Lower lobe of right lung (tissue), 2 donors: ENCODE measurements at regions not wholly inside any gene's neighbourhood (a gene's known extent, or its start where the extent isn't known, plus 50 kb on each side); places are given as distances from the start of the nearest gene placed in this dataset.

Experiments
- ATAC-seq, 2 donors: fragments of 200-7000 bp; cut with Tn5 transposase; one replicate each; pipeline ENCODE4 v1.9.1; 2020 to 2022; ENCODE audit warnings: mild to moderate bottlenecking in 2 of 2, moderate library complexity in 2 of 2
- DNase-seq: peaks from one replicate; pipeline ENCODE4 v3.0.0-alpha.2; 2020
- H3K27ac ChIP-seq: fragments of 200-600 bp; one replicate; pipeline ENCODE4 v1.8.0; 2022
- H3K27me3 ChIP-seq: fragments of 200-600 bp; one replicate; pipeline ENCODE4 v1.8.0; 2022; ENCODE audit warnings: low read depth
- H3K36me3 ChIP-seq: fragments of 200-600 bp; one replicate; pipeline ENCODE4 v1.8.0; 2022; ENCODE audit warnings: mild to moderate bottlenecking
- H3K4me1 ChIP-seq: fragments of 200-600 bp; one replicate; pipeline ENCODE4 v1.8.0; 2022
- H3K4me3 ChIP-seq: fragments of 200-600 bp; one replicate; pipeline ENCODE4 v1.8.0; 2022; ENCODE audit warnings: mild to moderate bottlenecking
- H3K9me3 ChIP-seq: fragments of 200-600 bp; one replicate; pipeline ENCODE4 v1.8.0; 2022
- CTCF ChIP-seq: fragments of 200-600 bp; IDR thresholded peaks from one replicate; pipeline ENCODE4 v1.8.0; 2022; ENCODE audit warnings: antibody characterized with exemption, mild to moderate bottlenecking
- intact Hi-C: fragments of 100-400 bp; cut with DNase I; formaldehyde crosslinking; loops from one replicate; pipeline ENCODE4 v1.11.0; 2022
- donor health status: DM: no; HTN: yes; CAD: no; lungs with severe emphysema.

DNA sequence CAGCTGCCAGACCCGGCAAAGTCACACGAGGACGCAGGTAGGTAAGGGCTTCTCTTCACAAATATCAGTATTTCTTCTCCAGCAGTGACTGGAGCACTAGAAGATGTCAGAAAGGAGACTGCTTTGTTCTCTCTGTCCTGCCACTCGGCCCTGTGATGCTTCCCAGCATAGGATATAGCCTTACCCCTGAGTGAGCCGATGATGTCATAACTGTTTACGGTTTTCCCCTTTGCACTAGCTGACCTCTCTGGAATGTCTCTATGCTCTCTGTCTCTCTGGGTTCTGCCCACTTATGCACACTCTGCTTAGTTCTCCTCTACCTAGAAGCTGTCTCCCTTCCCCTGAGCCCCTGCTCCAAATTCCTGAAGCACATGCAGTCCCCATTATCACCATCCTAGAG is 167.5 kb upstream of the PODXL start:
- TF ChIP-seq CTCF = no peak
- Histone ChIP-seq H3K36me3 (no peaks in the 10 kb centered on the region), H3K27ac (no peak overlapping the region), H3K27me3 (peaks cover 9% of the 10 kb centered on the region), H3K4me1 (no peaks in the 10 kb centered on the region), H3K4me3 (no peak overlapping the region), H3K9me3 (no peaks in the 10 kb centered on the region)
- intact Hi-C loops = no loop called here
- DNase-seq = no peak
- ATAC-seq = no peak

- H3K4me1 ChIP-seq = no peaks in the 10 kb centered on the region
- DNase-seq (no peak), ATAC-seq (no peak)
- no peaks in the 10 kb centered on the region for H3K9me3 ChIP-seq
- no peaks in the 10 kb centered on the region for H3K36me3 ChIP-seq
- TF ChIP-seq CTCF = no peak
- H3K4me3 ChIP-seq = no peak overlapping the region
- intact Hi-C loops = no loop called here
- peaks cover 9% of the 10 kb centered on the region for H3K27me3 ChIP-seq
- no peak overlapping the region for H3K27ac ChIP-seq
Observed at GRCh38 chr7:131722371-131722770, 165.9 kb upstream of the PODXL start.

GRCh38 chr7:131721660-131722059 is 165.2 kb upstream of the PODXL start:
- TF ChIP-seq CTCF = no peak
- DNase-seq (no peak), ATAC-seq (no peak)
- Histone ChIP-seq H3K4me1 (no peaks in the 10 kb centered on the region), H3K27me3 (peaks cover 9% of the 10 kb centered on the region), H3K36me3 (no peaks in the 10 kb centered on the region), H3K9me3 (no peaks in the 10 kb centered on the region), H3K27ac (no peak overlapping the region), H3K4me3 (no peak overlapping the region)
- intact Hi-C loops = no loop called here

GRCh38 chr7:131720703-131721102 is 164.3 kb upstream of the PODXL start:
- no peak overlapping the region for H3K4me3 ChIP-seq
- intact Hi-C loops = no loop called here
- no peak overlapping the region for H3K27ac ChIP-seq
- peaks cover 4% of the 10 kb centered on the region for H3K27me3 ChIP-seq
- H3K36me3 ChIP-seq = no peaks in the 10 kb centered on the region
- no peaks in the 10 kb centered on the region for H3K4me1 ChIP-seq
- H3K9me3 ChIP-seq = no peaks in the 10 kb centered on the region
- DNase-seq (no peak), ATAC-seq (no peak)
- no peak for TF ChIP-seq CTCF

DNA sequence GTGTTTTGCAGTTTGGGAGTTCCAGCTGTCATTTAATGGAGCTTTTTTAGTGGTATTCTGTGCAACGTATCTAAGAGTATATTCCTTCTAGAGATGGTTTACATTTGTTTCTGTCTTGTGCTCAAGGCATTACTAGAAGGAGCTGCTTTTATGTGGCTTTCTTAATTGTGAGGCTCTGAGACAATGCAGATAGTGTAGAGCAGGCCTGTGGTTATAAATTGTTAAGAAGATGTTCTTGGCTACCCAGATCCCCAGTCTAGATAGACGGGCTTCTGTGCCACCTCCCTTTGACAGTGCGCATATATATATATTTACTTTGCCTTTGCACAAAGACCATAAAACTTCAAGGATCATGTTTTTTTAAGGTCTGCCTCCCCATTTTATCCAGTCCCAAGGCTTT is 160.8 kb upstream of the PODXL start:
- Histone ChIP-seq H3K4me1 (no peaks in the 10 kb centered on the region), H3K4me3 (no peak overlapping the region), H3K9me3 (no peaks in the 10 kb centered on the region), H3K27ac (no peak overlapping the region), H3K36me3 (no peaks in the 10 kb centered on the region), H3K27me3 (peaks cover 4% of the 10 kb centered on the region)
- intact Hi-C loops = no loop called here
- no peak for TF ChIP-seq CTCF
- DNase-seq = no peak
- no peak for ATAC-seq

DNA sequence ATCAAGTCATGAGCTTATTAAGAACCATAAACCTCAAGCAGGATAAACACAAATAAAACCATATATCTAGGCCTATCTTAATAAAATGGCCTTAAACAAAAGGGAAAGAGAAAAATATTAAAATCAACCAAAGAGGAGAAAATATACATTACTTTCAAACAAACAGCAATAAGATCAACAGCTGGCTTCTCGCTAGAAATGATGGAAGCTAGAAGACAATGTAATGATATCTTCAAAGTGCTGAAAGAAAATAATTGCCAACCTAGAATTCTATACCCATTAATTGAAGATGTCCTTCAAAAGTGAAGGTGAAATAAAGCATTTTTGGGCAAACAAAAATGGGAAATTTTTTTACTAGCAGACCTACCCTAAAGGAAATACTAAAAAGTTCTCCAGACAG is 142.9 kb upstream of the PODXL start:
- Histone ChIP-seq H3K36me3 (no peaks in the 10 kb centered on the region), H3K4me1 (no peaks in the 10 kb centered on the region), H3K27me3 (peaks cover 8% of the 10 kb centered on the region), H3K27ac (no peak overlapping the region), H3K4me3 (no peak overlapping the region), H3K9me3 (peaks cover 10% of the 10 kb centered on the region)
- DNase-seq (no peak), ATAC-seq (no peak)
- no peak for TF ChIP-seq CTCF
- intact Hi-C loops = no loop called here
